ENCODE measurements at regions not wholly inside any gene's neighbourhood (a gene's known extent, or its start where the extent isn't known, plus 50 kb on each side); places are given as distances from the start of the nearest gene placed in this dataset.

- no peak for TF ChIP-seq POLR2A (IDR thresholded peaks at IDR 0.05)
- no peak for TF ChIP-seq CTCF (IDR thresholded peaks at IDR 0.05)
Observed at GRCh38 chr16:47927330-47927729, 228.5 kb downstream of the ABCC12 start.
